ENCODE measurements at regions not wholly inside any gene's neighbourhood (a gene's known extent, or its start where the extent isn't known, plus 50 kb on each side); places are given as distances from the start of the nearest gene placed in this dataset.
A peak's percentile ranks its signal among the peaks of the same experiment; 100 is the strongest.

DNA sequence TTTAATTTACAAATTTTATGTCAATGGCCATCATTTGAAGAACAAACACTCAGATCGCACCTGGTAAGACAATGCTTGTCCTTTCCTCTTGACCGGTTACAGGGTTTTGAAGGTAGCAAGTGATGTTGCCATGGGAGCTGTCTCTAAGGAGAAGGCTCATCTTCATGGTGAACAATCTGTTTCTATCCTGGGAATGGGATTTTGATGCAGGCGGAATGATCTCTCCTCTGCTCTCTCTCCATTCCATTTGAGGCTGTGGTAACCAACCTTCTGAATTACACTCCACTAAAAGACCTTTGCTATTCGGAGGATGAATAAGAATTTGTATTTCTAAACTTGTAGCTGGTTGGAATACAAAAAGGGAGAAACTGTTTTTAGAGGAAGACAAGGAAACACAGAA lies 57.9 kb upstream of the SLC5A9 start:
- no peak for DNase-seq

DNA sequence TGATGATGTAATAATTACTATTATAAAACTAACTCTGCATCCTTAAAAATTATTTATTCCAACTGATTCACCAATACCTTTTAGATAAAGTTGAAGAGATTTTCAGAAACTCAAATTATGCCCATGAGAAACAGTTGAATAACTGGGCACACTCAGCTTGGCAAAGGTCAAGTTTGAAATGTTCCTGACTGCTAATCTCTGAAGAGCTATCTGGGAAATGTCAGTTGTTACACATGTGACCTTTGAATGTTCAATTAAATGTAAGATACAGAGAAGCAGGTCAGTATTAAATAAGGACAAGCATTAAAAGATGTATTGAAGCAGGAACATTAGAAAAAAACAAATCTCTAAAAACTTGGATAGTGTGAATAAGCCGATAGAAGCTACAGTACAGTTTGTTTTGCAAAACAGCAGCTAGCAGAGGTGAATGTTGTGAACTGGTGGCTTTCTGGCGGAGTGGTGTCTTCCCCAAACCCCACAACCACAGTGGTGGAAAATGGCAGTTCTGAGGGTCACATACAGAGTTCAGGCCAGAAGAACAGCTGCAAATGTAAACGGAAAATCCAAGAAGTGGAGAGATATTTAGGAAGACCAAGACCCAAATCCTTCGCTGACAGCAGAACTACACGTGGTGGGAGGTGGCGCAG lies 61.9 kb upstream of the SLC5A9 start:
- no peak for DNase-seq

DNA sequence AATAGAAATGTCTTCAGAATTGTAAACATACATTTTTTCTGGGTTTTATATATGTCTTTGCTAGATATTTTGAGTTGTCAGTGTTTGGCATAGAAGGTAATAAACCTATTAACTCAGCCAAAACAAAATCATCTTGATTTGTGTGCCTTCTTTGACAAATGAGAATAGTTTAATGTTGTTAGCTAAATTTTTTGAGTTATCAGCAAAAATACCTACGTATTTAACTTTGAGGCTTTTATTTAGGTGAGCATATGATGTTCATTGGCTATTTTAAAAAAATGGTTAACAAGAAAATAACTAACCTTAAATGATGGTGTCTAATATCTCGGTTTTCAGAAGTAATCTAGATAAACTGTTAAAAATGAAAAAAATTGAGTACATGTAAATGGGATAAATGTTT lies 83.2 kb upstream of the SLC5A9 start:
- DNase-seq, result no peak

DNA sequence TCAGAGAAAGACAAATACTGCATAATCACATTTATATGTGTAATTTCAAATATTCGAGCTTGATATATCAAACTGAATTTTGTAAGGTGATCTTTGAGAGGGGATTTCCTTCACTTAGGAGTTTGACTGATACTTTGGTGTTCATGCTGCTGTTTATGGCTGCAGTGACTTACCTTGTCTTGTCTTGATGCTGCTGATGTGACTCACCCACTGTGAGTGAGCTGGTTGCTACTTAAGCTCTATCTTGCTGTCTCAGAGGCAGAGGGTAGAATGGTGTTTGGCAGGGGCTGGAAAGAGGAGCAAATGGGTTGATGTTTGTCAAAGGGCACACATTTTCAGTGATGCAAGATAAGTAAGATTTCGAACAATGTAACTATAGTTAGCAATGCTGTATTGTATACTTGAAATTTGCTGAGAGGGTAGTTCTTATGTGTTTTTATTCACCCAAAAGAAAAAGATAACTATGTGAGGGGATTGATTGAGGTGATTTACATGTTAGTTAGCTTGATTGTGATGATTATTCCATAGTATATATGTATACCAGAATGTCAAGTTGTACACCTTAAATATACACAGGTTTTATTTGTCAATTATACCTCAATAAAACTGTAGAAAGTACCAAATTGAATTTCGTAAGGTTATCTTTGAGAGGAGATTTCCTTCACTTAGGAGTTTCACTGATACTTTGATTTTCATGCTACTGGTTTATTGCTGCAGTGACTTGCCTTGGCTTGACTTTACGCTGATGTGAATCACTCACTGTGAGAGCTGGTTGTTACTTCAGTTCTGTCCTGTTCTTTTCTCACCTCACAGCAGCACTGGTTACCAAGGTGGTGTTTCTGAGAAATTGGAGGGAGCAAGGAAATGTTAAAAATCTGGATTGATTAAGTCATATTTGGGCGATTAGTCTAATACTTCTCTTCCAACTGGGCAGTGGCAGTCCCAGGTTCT lies 94.5 kb upstream of the SLC5A9 start:
- no peak for DNase-seq

DNA sequence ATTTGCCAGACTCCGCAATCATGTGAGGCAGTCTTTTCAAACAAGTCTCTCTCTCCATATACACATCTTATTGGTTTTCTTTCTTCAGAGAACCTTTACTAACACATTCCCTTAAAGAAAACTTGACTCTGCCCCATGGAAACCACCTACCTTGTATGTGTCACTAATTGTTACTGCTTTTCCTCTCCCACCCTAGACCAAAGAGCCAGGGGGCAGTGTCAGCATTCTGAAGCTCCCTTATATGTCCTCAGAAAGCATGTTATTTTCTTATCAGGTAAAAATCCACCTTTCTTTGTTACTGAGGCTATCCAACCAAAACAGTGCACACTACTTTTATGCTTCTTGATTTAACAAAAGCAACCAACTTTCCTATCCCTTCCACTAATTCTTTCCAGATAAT lies 98.9 kb upstream of the SLC5A9 start:
- DNase-seq, result no peak

- DNase-seq, result no peak
Observed at GRCh38 chr1:48121955-48122354, 100.6 kb upstream of the SLC5A9 start.

DNA sequence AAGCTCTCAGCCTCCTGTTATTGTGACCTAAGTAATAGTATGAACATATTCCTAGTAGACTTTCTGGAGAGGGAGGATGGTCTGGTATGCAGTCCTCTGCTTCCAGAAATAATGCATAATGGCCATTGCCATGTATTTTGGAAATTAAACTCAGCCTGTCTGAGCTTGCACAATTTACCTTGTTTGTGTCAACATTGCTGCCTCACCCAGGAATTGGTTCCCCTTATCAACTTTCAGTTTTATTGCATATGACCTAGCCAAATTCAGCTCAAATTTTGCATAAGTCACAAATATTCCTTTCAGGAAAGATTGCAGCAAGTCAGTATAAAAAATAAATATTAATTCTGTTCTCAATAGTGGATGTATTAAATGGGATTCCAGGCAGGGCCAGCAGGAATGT lies 101.9 kb upstream of the SLC5A9 start:
- DNase-seq, result no peak

DNA sequence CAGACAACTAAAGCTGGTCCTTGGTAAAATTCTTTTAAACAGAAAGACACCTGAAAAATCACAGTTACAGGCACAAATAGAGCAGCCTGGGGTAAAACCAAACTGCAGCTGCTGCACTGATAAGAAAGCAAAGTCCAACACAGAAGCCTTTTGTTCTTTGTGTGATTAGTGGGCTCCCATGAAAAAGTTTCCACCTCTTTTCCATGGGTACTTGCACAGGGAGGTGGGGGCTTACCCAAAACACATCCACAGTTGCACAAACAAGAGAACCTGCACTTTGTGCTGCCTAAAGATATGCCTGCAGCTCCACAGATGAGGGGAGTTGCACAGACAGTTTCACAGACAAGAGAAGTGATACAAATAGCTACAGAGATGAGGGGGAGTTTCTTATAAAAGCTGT lies 106.7 kb upstream of the SLC5A9 start:
- DNase-seq, result no peak

- no peak for DNase-seq
Observed at GRCh38 chr1:48114596-48115382, 107.7 kb upstream of the SLC5A9 start.

- peak; percentile 20 for DNase-seq
Observed at GRCh38 chr1:48109390-48110013, 112.3 kb upstream of the TRABD2B start.

DNA sequence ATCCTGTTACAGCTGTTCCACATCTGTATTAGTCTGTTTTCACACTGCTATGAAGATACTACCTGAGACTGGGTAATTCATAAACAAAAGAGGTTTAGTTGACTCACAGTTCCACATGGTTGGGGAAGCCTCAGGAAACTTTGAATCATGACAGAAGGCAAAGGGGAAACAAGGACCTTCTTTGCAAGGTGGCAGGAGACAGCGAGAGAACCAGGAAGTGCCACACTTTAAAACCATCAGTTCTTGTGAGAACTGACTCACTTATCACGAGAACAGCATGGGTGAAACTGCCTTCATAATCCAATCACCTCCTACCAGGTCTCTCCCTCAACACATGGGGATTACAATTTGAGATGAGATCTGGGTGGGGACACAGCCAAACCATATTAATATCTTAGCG lies 110.3 kb upstream of the TRABD2B start:
- no peak for DNase-seq

- DNase-seq, result no peak
Observed at GRCh38 chr1:48106049-48106448, 108.9 kb upstream of the TRABD2B start.

DNA sequence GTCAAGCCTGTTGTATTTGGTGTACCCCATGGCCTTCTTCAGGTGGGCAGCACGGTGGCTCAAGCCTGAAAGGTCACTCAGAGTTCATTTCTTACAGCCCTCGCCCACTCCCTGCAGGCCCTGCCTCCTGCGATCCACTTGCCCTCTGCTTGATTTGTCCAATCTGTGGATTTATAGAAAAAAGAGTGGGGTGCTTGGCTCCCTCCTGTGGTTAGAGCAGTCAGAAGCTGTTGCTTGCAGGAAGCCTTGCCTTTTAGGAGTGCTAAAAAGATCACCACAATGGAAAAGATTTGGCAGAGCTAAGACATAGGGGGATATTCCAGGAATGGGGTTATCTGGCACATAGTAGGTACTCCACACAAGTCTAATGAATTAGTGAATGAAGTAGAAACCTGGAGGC lies 108.0 kb upstream of the TRABD2B start:
- no peak for DNase-seq

DNA sequence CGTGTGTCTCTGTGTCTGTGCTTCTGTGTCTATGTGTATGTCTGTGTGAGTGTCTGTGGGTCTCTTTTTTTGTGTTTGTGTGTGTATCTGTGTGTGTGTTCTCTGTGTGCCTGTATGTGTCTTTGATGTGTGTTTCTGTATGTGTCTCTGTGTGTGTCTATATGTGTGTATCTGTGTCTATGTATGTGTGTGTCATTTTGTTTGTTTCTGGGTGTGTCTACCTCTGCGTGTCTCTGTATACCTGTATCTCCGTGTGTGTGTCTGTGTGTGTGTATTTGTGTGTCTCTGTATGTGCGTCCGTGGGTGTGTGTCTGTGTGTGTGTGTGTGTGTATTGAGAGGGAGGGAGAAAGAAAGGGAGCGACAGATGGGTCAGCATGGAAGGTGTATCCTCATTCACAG lies 106.3 kb upstream of the TRABD2B start:
- DNase-seq, result no peak

DNA sequence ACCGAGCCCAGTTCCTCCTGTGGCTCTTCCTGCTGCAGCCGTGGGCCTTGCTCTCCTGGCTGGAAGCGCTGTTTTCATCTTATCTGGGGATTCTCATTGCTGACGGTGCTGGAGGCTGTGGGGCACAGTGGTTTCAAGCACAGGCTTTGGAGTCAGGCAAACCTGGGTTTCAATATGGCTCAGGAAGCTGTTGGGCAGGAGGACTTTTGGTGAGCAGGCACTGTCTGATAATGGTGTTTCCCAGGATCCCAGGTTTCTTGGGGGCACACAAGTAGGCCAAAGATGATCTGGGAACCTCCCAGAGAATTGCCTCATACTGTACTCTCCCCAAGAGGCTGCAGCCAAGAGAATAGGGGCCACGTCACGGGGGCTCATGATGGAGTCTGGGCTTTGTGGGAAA lies 105.6 kb upstream of the TRABD2B start:
- DNase-seq, result no peak

- no peak for DNase-seq
Observed at GRCh38 chr1:48099072-48099773, 102.0 kb upstream of the TRABD2B start.

DNA sequence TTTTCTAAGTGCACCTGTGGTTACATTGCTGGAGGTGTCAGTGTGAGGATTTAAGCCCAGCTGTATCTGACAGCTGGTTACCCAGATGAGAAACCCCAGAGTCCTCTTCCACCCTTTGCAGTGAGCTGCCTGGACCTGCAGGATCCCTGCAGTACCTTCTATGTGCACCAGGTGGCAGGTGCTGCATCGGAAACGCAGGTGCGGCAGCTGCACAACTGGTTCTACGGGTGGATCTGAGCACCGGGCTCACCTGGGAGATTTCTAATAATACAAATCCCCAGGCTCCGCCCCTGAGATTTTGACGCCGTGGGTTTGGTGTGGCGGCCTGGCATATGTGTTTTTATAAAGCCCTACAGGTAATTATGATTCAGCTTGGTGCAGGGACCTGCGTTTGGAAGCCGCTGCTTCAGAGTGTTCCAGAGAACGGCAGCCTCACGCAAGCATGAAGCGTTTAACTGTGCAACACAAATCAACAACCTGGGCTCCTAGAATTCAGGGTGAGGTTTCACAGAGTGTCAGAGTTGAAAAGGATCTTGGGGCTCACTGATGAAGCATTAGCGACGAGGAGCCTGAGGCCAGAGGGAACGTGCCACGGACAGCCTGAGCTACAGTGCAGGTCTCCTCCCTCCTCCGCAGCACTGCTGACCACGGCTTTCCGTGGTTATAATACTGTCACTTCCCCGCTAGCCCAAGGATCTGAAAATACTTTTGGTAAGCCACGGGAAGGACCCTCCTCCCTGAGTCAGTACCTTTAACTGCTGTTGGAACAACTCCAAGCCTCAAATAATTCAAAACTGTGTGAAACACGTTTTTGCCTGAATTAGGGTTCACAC lies 96.7 kb upstream of the TRABD2B start:
- DNase-seq, result peak; percentile 69

- DNase-seq, result no peak
Observed at GRCh38 chr1:48093147-48093546, 96.0 kb upstream of the TRABD2B start.

- no peak for DNase-seq
Observed at GRCh38 chr1:48092401-48092800, 95.2 kb upstream of the TRABD2B start.

DNA sequence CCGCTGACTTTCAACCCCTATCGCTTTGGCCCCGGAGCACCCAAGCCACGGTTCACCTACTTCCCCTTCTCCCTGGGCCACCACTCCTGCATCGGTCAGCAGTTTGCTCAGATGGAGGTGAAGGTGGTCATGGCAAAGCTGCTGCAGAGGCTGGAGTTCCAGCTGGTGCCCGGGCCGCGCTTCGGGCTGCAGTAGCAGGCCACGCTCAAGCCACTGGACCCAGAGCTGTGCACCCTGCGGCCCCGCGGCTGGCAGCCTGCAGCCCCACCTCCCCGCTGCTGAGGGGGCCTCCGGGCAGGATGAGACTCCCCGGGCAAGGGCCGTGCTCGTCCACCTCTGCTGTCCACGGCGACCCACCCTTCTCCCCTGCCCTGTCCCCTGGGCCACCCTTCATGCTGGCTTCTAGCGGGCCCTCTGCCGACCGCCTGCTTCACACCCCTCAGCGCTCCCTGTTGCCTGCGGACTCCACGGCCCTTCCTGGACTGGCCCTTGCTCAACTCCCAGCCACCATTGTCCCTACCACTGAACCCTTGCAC lies 92.2 kb upstream of the TRABD2B start:
- DNase-seq, result no peak

DNA sequence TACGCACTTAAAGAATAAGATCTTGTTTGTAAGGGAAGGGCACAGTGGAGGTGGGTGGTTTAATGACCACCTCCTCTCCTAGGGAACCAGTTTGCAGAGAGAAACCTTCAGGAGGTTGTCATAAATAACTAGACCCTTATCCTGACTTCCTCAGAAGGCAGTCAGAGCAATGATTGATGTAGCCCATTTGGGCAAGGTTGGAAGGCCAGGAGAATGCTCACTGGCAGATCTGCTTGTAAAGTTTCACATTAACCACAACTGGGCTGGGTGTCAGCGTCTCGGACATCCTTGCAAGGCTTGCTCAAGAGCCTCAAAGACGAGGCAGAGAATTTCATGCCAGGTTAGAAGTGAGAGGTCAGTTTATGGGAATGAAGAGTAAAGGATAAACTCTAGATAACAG lies 87.6 kb upstream of the TRABD2B start:
- DNase-seq, result no peak
